Umbilical cord (tissue), 1 donor: ENCODE measurements at regions not wholly inside any gene's neighbourhood (a gene's known extent, or its start where the extent isn't known, plus 50 kb on each side); places are given as distances from the start of the nearest gene placed in this dataset.
A peak's percentile ranks its signal among the peaks of the same experiment; 100 is the strongest.
"Not testable (repeated sequence)": the region's sequence is repeated elsewhere in the genome, so short reads cannot be mapped to it uniquely, and the experiment has no call there.

Experiments
- DNase-seq: peaks from one replicate; pipeline ENCODE4 v3.0.0-alpha.2; 2015; ENCODE audit warnings: low spot score

DNA sequence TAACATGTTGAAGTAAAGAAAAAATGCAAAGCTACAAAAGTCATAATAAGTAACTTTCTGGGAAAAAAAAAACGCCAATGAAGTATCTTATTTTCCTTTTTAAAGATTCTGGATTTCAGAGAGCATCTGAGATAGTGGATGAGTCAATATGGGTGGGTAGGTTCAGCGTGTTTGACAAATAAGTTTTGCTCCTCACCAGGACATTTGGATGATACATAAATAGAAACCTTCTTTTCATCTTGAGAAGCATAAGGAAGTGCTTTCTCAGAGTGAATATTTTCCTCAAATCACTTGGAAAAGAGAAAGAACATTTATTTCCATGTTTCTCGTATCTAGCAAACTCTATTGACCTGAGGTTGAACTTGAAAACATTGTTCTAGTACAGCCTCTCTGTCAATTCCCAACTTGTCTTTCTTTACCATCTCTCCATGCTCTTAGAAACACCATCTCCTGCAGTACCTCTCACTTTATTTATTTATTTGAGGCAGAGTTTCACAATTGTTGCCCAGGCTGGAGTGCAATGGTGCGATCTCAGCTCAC lies 463.2 kb downstream of the KLF5 start:
- peak; percentile 77 for DNase-seq

GRCh38 chr13:73521290-73521624 lies 462.5 kb downstream of the KLF5 start:
- no peak for DNase-seq

GRCh38 chr13:73520566-73521289 lies 461.9 kb downstream of the KLF5 start:
- no peak for DNase-seq

GRCh38 chr13:73520135-73520534 lies 461.3 kb downstream of the KLF5 start:
- not testable (repeated sequence) for DNase-seq

DNA sequence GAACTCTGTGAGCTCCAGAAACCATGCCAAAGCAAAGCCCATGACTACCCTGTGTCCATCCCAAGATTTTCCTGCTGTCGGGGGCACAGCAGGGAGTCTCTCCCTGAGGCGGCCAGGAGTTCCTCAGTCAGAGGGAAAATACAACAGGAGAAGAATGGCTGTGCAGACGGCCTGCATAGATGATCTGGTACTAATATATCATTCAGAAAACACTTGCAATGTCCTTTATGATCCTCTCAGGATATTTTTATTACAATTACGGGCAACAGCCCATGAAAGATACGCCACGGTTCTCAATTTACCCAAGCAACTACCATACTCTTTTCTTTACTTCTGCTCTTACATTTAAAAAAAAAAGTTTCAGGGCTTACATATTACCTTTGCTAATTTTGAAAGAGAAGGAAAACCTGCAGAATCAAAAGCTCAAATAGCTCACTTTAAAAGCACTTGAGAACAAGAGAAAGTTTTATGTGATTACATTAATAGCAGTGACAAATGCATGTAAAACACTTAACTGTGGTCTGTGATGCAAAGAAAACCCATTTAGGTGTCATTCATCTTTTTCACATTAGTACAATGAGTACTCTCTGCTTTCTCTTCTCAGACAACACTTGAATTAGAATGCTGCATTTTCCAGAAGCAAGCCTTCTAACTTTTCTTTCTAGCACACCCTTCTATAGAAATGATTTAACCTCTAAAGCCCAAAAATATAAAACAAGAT lies 460.8 kb downstream of the KLF5 start:
- DNase-seq: no peak

DNA sequence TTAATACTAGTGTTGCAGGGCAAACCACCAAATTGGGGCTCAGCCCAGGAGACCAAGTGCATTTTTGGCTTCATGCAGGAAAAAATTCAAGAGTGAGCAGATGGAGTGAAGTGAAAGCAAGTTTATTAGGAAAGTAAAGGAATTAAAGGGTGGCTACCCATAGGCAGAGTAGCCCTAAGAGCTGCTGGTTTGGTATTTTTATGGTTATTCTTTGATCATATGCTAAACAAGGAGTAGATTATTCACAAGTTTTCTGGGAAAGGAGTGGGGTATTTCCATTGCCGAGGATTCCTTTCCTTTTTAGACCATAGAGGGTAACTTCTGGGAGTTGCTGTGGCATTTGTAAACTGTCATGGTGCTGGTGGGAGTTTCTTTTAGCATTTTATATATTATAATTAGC lies 459.0 kb downstream of the KLF5 start:
- DNase-seq: no peak

- DNase-seq: no peak
These were observed 457.9 kb downstream of the KLF5 start for GRCh38 chr13:73516731-73517130.

- DNase-seq: no peak
These were observed 455.4 kb downstream of the KLF5 start for GRCh38 chr13:73514208-73514607.

- no peak for DNase-seq
These were observed 454.9 kb downstream of the KLF5 start for GRCh38 chr13:73513751-73514150.

GRCh38 chr13:73508841-73509240 lies 450.0 kb downstream of the KLF5 start:
- DNase-seq: peak; percentile 67

- DNase-seq: peak; percentile 22
These were observed 446.6 kb downstream of the KLF5 start for GRCh38 chr13:73505376-73505890.

GRCh38 chr13:73499695-73500094 lies 440.9 kb downstream of the KLF5 start:
- no peak for DNase-seq

DNA sequence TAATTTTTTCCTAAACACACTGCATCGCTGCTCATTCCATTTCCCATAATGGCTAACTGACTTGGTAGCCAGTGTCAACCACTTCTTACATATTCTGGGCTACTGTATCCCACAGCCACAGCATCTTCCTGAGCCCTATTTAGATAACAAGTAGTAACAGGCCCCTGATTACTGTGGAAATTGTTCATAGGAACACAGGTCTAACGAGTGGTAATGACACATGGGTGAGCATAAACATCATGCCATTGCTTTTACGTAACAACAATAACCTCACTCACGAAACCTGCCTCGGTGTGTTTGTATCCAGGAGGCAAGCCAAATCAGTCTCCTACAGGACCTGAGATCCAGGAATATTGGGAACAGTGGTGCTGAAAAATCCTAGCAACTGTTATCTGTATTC lies 438.6 kb downstream of the KLF5 start:
- no peak for DNase-seq

- DNase-seq: no peak
These were observed 437.9 kb downstream of the KLF5 start for GRCh38 chr13:73496711-73497110.

GRCh38 chr13:73492811-73493210 lies 434.0 kb downstream of the KLF5 start:
- no peak for DNase-seq

DNA sequence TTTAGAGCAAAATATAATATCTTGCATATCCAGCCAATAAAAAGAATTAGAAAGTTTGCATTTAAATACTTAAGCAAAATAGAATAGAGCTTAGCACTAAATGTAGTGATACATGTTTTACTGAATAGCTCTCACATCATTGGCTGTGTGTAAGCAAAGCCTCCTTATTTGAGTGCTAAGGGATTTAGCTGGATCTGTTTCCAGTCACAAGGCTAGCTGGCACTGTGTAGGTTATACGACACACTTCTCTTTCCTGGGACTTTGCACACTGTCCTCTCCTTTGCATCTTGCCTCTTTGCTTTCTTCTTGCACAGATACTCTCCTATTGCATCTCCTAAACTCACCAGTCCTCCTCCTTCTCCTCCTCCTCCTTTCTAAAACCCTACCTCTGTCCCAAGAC lies 423.8 kb downstream of the KLF5 start:
- no peak for DNase-seq

GRCh38 chr13:73481886-73482445 lies 423.2 kb downstream of the KLF5 start:
- no peak for DNase-seq

DNA sequence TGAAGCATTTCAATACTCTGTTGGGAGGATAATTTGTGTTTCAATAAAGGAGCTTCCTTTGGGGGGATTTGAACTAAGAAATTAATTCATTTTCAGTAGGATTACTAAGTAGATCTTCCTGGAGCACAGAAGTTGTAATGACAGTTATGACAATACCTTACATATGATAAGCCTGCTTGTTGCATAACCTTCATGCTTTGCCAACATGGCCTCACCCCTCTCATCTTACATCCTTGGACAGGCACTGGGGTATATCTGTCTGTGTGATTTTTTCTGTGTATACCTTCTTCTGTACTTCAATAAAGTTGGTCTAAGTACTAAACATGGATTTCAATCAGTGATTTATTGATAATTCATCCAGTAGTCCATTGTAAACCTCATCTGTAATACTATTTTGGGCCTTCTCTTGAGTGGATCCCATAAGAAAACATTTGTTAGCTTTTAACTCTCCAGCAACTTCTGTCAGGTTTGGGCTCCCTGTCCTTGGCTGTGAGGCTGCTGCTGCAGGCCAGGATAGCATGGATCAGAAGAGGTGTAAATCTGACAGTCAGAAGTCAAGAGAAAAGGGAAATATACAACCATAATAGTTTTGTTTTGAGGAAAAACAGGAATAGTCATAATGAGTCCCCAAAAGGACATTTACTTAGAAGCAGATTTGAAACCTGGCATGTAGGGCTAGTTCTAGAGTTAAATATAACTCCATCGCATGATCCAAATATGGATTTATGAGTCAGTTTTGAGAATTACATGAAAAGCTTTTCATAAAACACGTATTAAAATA lies 422.2 kb downstream of the KLF5 start:
- DNase-seq: no peak

DNA sequence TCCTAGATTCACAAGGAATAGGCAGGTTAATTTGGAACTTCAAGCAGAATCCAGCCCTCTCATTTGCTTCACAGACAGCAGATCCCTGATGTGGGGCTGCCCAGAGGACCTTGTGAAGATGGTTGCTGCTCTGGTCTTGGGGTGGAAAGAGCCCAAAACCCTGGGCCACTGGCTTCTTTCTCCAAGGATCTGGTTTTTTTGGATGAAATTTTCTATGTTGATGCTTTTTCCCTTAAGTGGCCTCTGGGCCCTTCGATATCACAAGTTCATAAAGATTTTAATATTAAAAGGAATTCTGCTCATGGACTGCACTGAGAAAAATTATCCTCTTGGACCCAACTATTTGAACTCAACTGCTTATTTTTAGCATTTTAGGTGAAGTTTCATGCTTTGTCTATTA lies 421.1 kb downstream of the KLF5 start:
- DNase-seq: no peak

GRCh38 chr13:73479351-73479750 lies 420.5 kb downstream of the KLF5 start:
- DNase-seq: no peak

- no peak for DNase-seq
These were observed 418.6 kb downstream of the KLF5 start for GRCh38 chr13:73477441-73477840.

- no peak for DNase-seq
These were observed 414.2 kb downstream of the KLF5 start for GRCh38 chr13:73473016-73473415.
